ENCODE measurements at regions not wholly inside any gene's neighbourhood (a gene's known extent, or its start where the extent isn't known, plus 50 kb on each side); places are given as distances from the start of the nearest gene placed in this dataset.

- no peak for TF ChIP-seq CTCF (IDR thresholded peaks at IDR 0.05; ENCODE audit: borderline replicate concordance, extremely low read depth, insufficient read depth)
- Histone ChIP-seq H3K4me1 (ENCODE audit: control insufficient read depth in 2 of 3, insufficient read depth in 2 of 3, low read depth in 1 of 3, low read length in 3 of 3) (no peaks in the 10 kb centered on the region), H3K27ac (ENCODE audit: low read depth in 2 of 2, low read length in 2 of 2) (no peak overlapping the region), H3K27me3 (ENCODE audit: control insufficient read depth, insufficient read depth, low read length) (no peaks in the 10 kb centered on the region), H3K9me3 (ENCODE audit: control insufficient read depth in 2 of 3, insufficient read depth in 1 of 3, low read length in 3 of 3) (no peaks in the 10 kb centered on the region), H3K9ac (ENCODE audit: low read length in 3 of 3) (no peak overlapping the region), H3K36me3 (ENCODE audit: control insufficient read depth in 2 of 3, insufficient read depth in 3 of 3, low read length in 3 of 3) (no peaks in the 10 kb centered on the region), H3K4me3 (ENCODE audit: low read length in 3 of 3) (no peak overlapping the region)
- intact Hi-C loops (cut with DNase I), result no loop called here
- FAIRE-seq (no peak), DNase-seq (no peak)
Observed at GRCh38 chr11:15886866-15887265, 469.5 kb downstream of the SOX6 start.

DNA sequence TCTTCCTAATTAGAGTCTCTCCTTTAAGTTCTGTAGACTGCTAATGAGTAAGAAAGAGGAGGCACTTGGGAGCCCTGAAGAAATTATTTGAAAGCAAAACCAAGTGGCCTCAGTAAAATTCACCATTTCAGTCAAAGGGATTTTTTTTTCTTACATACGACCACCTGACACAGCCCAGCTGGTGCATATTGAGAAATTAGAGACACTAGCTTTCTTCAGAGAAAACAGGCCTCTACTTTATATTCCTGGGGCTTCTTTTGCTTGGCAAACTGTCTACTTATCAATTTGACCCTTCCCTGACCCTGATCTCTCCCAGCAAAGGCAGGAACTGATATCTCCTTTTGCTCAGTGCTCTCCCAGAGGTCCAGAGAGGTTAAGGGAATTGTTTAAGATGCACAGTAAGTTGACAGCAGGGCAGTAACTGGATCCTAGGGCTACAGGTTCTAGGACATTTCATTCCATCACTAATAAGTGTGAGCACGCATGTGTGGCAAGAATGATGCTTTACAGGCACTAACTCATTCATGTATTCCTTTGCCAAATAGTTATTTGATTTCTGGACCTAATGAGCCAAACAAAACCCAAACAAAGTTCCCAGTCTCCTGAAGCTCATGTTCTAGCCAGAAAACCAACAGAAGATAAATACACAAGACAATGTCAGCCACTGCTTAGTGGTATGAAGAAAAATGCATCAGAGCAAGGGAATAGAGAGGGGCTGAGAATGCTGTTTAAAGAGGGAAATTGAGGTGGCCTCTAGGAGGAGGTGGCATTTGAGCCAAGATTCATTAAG is 467.6 kb downstream of the SOX6 start:
- Histone ChIP-seq H3K9ac (ENCODE audit: low read length in 3 of 3) (no peak overlapping the region), H3K9me3 (ENCODE audit: control insufficient read depth in 2 of 3, insufficient read depth in 1 of 3, low read length in 3 of 3) (no peaks in the 10 kb centered on the region), H3K27ac (ENCODE audit: low read depth in 2 of 2, low read length in 2 of 2) (no peak overlapping the region), H3K4me1 (ENCODE audit: control insufficient read depth in 2 of 3, insufficient read depth in 2 of 3, low read depth in 1 of 3, low read length in 3 of 3) (peaks cover 3 to 5% (median 4%) of the 10 kb centered on the region in 3 donors), H3K4me3 (ENCODE audit: low read length in 3 of 3) (no peak overlapping the region), H3K36me3 (ENCODE audit: control insufficient read depth in 2 of 3, insufficient read depth in 3 of 3, low read length in 3 of 3) (no peaks in the 10 kb centered on the region), H3K27me3 (ENCODE audit: control insufficient read depth, insufficient read depth, low read length) (no peaks in the 10 kb centered on the region)
- no peak for TF ChIP-seq CTCF (IDR thresholded peaks at IDR 0.05; ENCODE audit: borderline replicate concordance, extremely low read depth, insufficient read depth)
- DNase-seq, result peak in 2 of 5 donors; percentile 54 to 61
- no peak for FAIRE-seq
- intact Hi-C loops (cut with DNase I), result no loop called here

- no peak overlapping the region for H3K27ac ChIP-seq (ENCODE audit: low read depth in 2 of 2, low read length in 2 of 2)
- TF ChIP-seq CTCF (IDR thresholded peaks at IDR 0.05; ENCODE audit: borderline replicate concordance, extremely low read depth, insufficient read depth), result no peak
- FAIRE-seq (no peak), DNase-seq (no peak)
- H3K36me3 ChIP-seq (ENCODE audit: control insufficient read depth in 2 of 3, insufficient read depth in 3 of 3, low read length in 3 of 3), result no peaks in the 10 kb centered on the region
- intact Hi-C loops (cut with DNase I), result no loop called here
- H3K27me3 ChIP-seq (ENCODE audit: control insufficient read depth, insufficient read depth, low read length), result no peaks in the 10 kb centered on the region
- H3K4me3 ChIP-seq (ENCODE audit: low read length in 3 of 3), result no peak overlapping the region
- H3K9me3 ChIP-seq (ENCODE audit: control insufficient read depth in 2 of 3, insufficient read depth in 1 of 3, low read length in 3 of 3), result no peaks in the 10 kb centered on the region
- no peak overlapping the region for H3K9ac ChIP-seq (ENCODE audit: low read length in 3 of 3)
- H3K4me1 ChIP-seq (ENCODE audit: control insufficient read depth in 2 of 3, insufficient read depth in 2 of 3, low read depth in 1 of 3, low read length in 3 of 3), result peaks cover 3 to 9% (median 4%) of the 10 kb centered on the region in 3 donors
Observed at GRCh38 chr11:15889363-15890030, 466.8 kb downstream of the SOX6 start.
